Endothelial cell (in vitro differentiated cells): ENCODE measurements at regions not wholly inside any gene's neighbourhood (a gene's known extent, or its start where the extent isn't known, plus 50 kb on each side); places are given as distances from the start of the nearest gene placed in this dataset.

Source experiments
- DNase-seq: peaks from one replicate; pipeline ENCODE4 v3.0.0; 2021; ENCODE audit warnings: low spot score
- H3K27ac Mint-ChIP-seq: one replicate; pipeline ENCODE4 v1.8.0; 2021; ENCODE audit warnings: mixed read lengths, inconsistent platforms; ENCODE audit not compliant: unreplicated experiment
- H3K27me3 Mint-ChIP-seq: one replicate; pipeline ENCODE4 v1.8.0; 2021; ENCODE audit warnings: mild to moderate bottlenecking, moderate library complexity, mixed read lengths, inconsistent platforms; ENCODE audit not compliant: unreplicated experiment
- H3K36me3 Mint-ChIP-seq: one replicate; pipeline ENCODE4 v1.8.0; 2021; ENCODE audit warnings: mild to moderate bottlenecking, low read depth, mixed read lengths, inconsistent platforms; ENCODE audit not compliant: unreplicated experiment
- H3K4me1 Mint-ChIP-seq: one replicate; pipeline ENCODE4 v1.8.0; 2021; ENCODE audit warnings: mild to moderate bottlenecking, mixed read lengths, inconsistent platforms; ENCODE audit not compliant: unreplicated experiment
- H3K4me3 Mint-ChIP-seq: one replicate; pipeline ENCODE4 v1.8.0; 2021; ENCODE audit warnings: mild to moderate bottlenecking, mixed read lengths, inconsistent platforms; ENCODE audit not compliant: unreplicated experiment
- H3K9me3 Mint-ChIP-seq: one replicate; pipeline ENCODE4 v1.8.0; 2021; ENCODE audit warnings: mixed read lengths, inconsistent platforms; ENCODE audit not compliant: unreplicated experiment
- CTCF ChIP-seq: fragments of 200-600 bp; sonication (generic); IDR thresholded peaks from one replicate; pipeline ENCODE4 v1.5.0; 2021; ENCODE audit warnings: antibody characterized with exemption; ENCODE audit not compliant: unreplicated experiment

GRCh38 chr15:96086164-96086563 lies 244.3 kb upstream of the NR2F2 start:
- Mint-ChIP-seq H3K36me3 (no peaks in the 10 kb centered on the region), H3K27me3 (peaks cover 2% of the 10 kb centered on the region), H3K4me3 (no peak overlapping the region), H3K4me1 (no peaks in the 10 kb centered on the region), H3K9me3 (no peaks in the 10 kb centered on the region), H3K27ac (no peak overlapping the region)
- DNase-seq = no peak
- TF ChIP-seq CTCF = no peak

- DNase-seq = no peak
- no peak for TF ChIP-seq CTCF
- Mint-ChIP-seq H3K4me3 (no peak overlapping the region), H3K9me3 (no peaks in the 10 kb centered on the region), H3K27me3 (peaks cover 2% of the 10 kb centered on the region), H3K36me3 (no peaks in the 10 kb centered on the region), H3K4me1 (no peaks in the 10 kb centered on the region), H3K27ac (no peak overlapping the region)
These were observed 243.2 kb upstream of the NR2F2 start for GRCh38 chr15:96087180-96087884.

- H3K36me3 Mint-ChIP-seq = no peaks in the 10 kb centered on the region
- H3K4me1 Mint-ChIP-seq = no peaks in the 10 kb centered on the region
- no peaks in the 10 kb centered on the region for H3K9me3 Mint-ChIP-seq
- no peak overlapping the region for H3K4me3 Mint-ChIP-seq
- H3K27ac Mint-ChIP-seq = no peak overlapping the region
- H3K27me3 Mint-ChIP-seq = peaks cover 2% of the 10 kb centered on the region
- no peak for TF ChIP-seq CTCF
- DNase-seq = no peak
These were observed 241.8 kb upstream of the NR2F2 start for GRCh38 chr15:96088650-96089049.

GRCh38 chr15:96089405-96090058 lies 241.0 kb upstream of the NR2F2 start:
- no peak for DNase-seq
- Mint-ChIP-seq H3K9me3 (no peaks in the 10 kb centered on the region), H3K4me1 (no peaks in the 10 kb centered on the region), H3K36me3 (no peaks in the 10 kb centered on the region), H3K27me3 (peaks cover 4% of the 10 kb centered on the region), H3K27ac (no peak overlapping the region), H3K4me3 (no peak overlapping the region)
- no peak for TF ChIP-seq CTCF

GRCh38 chr15:96092186-96092585 lies 238.3 kb upstream of the NR2F2 start:
- H3K4me1 Mint-ChIP-seq = no peaks in the 10 kb centered on the region
- no peak for TF ChIP-seq CTCF
- H3K36me3 Mint-ChIP-seq = no peaks in the 10 kb centered on the region
- H3K4me3 Mint-ChIP-seq = no peak overlapping the region
- H3K27me3 Mint-ChIP-seq = peaks cover 2% of the 10 kb centered on the region
- no peak for DNase-seq
- H3K9me3 Mint-ChIP-seq = no peaks in the 10 kb centered on the region
- H3K27ac Mint-ChIP-seq = no peak overlapping the region
